ENCODE measurements at regions not wholly inside any gene's neighbourhood (a gene's known extent, or its start where the extent isn't known, plus 50 kb on each side); places are given as distances from the start of the nearest gene placed in this dataset.

DNA sequence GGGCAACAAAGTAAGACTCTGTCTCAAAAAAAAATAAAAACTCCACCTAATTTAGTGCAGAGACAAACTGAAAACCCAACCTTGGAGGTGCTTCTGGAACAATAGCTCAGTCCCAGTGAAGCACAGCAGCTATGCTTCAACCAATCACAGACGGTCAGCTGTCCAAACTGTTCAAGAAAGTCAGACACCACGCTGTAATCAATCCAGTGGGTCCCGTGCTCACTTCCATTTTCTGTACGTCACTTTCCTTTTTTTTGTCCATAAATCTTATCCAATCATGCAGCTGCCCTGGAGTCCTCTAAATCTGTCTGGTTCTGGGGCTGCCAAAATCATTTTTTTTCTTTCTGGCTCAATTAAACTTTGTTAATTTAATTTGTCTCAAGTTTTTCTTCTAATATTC, 93.6 kb upstream of the FAM174B start:
- no peak for TF ChIP-seq NR2C2 (IDR thresholded peaks at IDR 0.05; ENCODE audit: borderline replicate concordance, control insufficient read depth, insufficient read length, low read depth)
- TF ChIP-seq, protein P1, sequence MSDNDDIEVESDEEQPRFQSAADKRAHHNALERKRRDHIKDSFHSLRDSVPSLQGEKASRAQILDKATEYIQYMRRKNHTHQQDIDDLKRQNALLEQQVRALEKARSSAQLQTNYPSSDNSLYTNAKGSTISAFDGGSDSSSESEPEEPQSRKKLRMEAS (IDR thresholded peaks at IDR 0.05; ENCODE audit: low read depth, low read length): no peak
- no peak for TF ChIP-seq EZH2 (IDR thresholded peaks at IDR 0.05; ENCODE audit: borderline replicate concordance, control insufficient read depth, low read depth, low read length)
- TF ChIP-seq, protein P2, sequence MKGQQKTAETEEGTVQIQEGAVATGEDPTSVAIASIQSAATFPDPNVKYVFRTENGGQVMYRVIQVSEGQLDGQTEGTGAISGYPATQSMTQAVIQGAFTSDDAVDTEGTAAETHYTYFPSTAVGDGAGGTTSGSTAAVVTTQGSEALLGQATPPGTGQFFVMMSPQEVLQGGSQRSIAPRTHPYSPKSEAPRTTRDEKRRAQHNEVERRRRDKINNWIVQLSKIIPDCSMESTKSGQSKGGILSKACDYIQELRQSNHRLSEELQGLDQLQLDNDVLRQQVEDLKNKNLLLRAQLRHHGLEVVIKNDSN (IDR thresholded peaks at IDR 0.05; ENCODE audit: borderline replicate concordance, extremely low read length, insufficient read depth, low read depth, low read length): no peak
- TF ChIP-seq, protein P3, sequence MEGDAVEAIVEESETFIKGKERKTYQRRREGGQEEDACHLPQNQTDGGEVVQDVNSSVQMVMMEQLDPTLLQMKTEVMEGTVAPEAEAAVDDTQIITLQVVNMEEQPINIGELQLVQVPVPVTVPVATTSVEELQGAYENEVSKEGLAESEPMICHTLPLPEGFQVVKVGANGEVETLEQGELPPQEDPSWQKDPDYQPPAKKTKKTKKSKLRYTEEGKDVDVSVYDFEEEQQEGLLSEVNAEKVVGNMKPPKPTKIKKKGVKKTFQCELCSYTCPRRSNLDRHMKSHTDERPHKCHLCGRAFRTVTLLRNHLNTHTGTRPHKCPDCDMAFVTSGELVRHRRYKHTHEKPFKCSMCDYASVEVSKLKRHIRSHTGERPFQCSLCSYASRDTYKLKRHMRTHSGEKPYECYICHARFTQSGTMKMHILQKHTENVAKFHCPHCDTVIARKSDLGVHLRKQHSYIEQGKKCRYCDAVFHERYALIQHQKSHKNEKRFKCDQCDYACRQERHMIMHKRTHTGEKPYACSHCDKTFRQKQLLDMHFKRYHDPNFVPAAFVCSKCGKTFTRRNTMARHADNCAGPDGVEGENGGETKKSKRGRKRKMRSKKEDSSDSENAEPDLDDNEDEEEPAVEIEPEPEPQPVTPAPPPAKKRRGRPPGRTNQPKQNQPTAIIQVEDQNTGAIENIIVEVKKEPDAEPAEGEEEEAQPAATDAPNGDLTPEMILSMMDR (IDR thresholded peaks at IDR 0.05 in 2 of 3, conservative IDR thresholded peaks at IDR 0.05 in 1 of 3; ENCODE audit: control insufficient read depth in 2 of 3, extremely low read depth in 1 of 3, insufficient read depth in 1 of 3, low read depth in 3 of 3, low read length in 3 of 3): no peak
- no peak for TF ChIP-seq MXI1 (IDR thresholded peaks at IDR 0.05; ENCODE audit: low read depth, low read length)
- TF ChIP-seq STAT3 (IDR thresholded peaks at IDR 0.05; ENCODE audit: low read depth, low read length): no peak
- no peak for TF ChIP-seq SIN3A (IDR thresholded peaks at IDR 0.05; ENCODE audit: low read depth, low read length)
